ENCODE measurements at regions not wholly inside any gene's neighbourhood (a gene's known extent, or its start where the extent isn't known, plus 50 kb on each side); places are given as distances from the start of the nearest gene placed in this dataset.

DNA sequence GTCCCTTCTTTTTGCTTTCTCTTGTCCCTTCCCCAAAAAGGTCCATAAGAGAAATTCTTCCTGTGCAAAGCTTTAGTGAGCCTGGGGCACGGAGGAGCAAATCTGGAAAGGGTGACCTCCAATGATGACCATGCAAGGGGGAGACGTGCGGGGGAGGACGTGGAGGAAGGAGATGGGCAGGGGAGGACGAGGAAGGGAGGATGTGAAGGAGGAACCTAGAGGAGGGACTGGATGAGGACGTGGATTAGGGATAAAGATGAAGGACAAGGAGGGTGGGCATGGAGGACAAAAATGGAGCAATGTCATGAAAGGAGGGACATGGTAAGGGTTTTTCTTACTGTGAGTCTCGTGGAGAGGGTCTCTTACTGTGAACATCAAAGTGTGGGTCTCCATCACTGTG, 139.5 kb downstream of the ERMARD start:
- no peak for DNase-seq (ENCODE audit: low spot score)

DNA sequence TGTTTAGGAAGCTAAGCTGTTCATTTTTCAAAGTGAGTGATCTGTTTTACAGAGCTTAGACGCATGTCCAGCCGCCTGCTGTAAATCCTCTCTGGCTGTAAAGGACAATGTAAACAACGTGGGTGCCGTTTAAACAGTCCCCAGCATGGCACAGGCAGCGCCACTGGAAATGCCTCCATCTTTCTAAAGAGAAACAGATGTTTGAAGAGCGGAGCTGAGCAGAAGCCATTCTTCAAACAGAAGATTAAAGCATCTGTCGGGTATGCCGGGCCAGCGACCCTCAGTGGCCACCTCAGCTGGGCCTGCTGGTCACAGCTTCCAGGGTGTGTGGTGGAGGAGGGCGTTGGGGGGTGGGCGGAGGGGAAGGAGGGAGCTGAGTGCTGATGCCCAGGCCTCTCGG, 138.6 kb downstream of the ERMARD start:
- no peak for DNase-seq (ENCODE audit: low spot score)

DNA sequence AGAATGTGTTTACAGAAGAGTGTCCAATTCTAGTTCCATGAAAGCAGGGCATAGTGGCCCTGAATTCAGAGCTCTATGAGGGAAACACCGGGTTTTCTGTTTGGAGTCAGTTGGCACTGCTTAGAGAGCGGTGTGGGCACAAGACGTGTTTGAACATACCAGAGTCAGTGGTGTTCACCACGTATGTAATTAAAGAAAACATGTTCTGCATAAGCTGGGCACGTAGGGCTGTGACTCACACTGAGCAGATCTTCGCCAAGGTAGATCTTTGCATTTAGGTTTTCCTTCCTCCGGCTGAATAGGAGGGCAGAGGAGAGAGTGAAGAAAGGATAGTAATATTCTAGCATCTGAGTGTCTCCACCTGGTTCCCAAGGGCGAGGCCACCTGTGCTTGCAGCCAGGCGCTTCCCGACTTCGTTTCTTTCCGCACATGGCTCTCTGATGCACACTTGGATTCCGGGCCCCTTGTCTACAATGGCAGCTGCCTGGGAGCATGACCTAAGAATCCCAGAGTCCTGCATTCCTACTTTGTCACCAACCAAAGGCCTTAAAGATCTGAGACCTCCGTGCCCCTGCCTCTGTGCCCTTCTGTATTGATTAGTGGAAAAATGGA, 136.2 kb downstream of the ERMARD start:
- DNase-seq (ENCODE audit: low spot score) = no peak

DNA sequence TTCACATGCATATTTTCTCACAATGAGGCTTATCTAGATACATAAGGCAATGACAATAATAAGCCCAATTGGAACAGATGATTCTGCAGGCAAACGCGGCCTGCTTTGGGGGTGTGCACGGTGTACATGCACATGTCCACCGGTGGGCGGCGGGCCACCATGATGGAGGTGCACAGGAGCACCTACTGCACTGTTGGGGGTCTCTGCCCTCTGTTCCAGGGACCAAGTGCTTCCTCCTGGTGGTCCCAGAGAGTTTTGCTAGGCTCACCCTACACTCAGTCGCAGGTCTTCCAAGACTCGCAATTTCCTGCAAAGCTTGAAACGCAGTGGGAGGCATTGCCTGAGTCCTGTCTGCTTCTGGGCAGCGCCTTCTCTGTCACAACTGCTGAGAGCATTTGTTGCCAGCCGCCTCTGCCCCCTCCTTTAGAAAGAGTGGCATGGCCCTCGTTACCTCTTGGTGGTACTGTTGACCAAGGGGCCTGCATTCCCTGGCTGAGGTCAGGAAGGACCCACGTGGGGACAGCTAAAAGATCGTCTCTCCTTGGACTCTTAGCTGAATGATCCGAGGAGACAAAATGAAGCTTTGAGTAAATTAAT, 135.3 kb downstream of the ERMARD start:
- no peak for DNase-seq (ENCODE audit: low spot score)

DNA sequence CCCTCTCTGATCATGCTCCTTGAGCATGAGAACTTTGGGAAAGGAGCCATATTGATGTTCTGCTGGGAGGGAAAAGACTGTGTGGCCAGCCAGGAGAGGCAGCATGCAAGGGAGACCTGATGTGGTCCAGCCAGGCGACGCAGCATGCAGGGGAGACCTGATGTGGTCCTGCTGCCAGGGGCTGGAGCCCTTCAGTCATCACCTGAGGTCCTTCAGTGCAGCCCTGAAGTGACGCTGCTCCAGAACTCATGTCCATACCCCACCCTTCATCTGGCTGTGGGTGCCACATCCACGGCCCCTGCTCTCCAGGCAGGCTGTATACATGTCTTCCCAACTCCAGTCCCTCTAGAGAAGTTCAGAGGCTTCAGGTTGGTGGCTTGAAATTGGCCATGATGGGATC, 134.4 kb downstream of the ERMARD start:
- DNase-seq (ENCODE audit: low spot score) = no peak

DNA sequence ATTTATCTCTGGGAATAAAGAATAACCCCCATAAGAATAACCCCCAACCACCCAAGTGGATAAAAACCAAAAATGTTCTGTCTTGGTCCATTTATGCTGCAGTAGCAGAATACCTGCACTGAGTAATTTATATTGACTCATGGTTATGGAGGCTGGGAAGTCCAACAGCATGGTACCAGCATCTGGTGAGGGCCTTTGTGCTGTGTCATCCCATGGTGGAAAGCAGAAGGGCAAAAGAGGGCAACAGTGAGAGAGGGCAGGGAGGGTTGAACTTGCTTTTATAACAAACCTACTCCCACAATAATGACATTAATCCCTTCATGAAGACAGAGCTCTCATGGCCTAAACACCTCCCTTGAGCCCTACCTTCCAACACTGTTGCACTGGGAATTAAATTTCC, 133.7 kb downstream of the ERMARD start:
- no peak for DNase-seq (ENCODE audit: low spot score)

DNA sequence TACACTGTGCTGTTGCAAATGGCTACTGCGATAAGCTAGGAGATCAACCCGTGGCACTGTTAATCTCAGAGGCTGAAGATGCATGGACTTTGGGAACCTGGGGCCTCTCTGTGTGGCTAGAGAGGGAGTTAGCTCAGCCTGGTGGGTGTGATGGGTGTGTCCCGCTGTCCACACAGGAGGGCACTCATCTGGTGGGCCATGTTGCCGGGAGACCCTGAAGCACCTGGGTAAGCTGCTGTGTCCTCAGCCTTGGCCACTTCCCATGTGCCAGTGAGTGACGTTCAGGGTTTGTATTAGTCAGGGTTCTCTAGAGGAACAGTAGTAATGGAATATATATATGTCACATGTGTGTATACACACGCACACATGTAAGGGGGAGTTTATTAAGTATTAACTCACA, 132.7 kb downstream of the ERMARD start:
- no peak for DNase-seq (ENCODE audit: low spot score)

DNA sequence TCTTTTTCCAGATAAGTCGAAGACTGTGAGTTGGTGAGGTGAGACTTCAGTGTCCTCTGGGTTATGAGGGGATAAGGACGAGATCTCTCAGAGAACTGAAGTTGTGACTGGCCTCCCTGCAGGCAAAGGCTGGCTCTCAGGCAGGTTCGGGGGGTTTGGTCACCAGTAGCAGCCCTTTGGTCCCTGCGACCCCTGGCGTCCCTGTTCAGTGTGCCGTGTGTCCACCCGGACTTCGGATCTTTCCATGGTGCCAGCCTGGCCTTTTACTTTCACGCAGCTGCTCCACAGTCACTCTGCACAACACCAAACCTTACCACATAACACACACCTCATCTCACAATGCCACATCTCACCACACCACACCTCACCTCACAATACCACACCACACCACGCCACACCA, 131.9 kb downstream of the ERMARD start:
- DNase-seq (ENCODE audit: low spot score) = no peak

DNA sequence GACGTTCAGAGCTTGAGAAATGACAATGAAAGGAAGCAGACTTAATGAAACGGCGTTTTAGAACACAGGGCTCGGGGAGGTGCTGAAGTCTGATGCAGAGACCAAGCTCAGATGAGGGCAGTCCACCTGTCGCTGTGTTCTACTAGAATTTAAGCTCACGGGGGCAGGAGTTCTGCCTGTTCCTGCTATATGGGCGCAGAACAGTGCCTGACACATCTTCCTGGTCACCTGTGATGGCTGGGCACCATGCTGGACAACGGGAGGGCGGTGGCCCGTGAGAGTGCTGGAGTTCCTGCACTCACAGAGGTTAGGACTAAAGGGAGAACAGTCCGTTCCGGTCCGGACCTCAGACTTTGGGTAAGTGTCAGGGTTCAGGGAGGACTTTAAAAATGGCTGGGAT, 130.6 kb downstream of the ERMARD start:
- no peak for DNase-seq (ENCODE audit: low spot score)

DNA sequence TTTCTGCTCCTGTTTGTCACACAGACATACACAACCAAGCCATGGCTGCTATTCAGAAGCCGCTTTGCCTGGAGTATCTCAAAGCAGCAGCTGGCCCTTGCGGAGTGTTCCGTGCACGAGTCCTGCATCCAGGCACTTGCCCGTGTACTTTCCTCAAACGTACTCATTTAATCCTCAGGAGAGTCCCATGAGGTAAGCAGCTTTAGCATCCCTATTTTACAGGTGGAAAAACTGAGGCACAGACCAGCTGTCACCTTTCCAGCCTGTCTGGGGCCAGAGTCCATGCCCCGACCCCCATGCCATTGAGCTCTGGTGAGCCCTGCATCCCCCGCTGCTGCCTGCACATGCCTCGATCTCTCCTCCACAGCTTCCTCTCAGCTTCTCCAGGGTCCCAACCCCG, 130.0 kb downstream of the ERMARD start:
- no peak for DNase-seq (ENCODE audit: low spot score)

DNA sequence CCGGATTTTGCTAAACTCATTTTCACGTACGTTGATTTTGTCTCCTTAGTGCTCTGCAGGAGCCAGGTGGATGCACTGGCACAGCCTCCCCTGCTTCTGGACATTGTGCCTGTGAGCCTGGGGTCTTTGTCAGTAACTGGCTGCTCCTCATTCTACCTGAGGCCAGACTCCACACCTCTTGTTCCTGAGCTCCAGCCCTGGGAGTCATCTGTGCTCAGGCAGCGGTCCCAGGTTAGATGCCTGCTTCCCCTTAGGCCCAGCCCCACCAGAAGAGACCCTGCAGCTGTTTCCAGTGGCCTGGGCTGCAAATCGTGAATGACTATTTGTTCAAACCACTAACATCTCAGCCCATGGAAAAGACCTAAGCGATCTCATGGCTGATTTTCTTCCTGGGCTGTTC, 129.1 kb downstream of the ERMARD start:
- no peak for DNase-seq (ENCODE audit: low spot score)

DNA sequence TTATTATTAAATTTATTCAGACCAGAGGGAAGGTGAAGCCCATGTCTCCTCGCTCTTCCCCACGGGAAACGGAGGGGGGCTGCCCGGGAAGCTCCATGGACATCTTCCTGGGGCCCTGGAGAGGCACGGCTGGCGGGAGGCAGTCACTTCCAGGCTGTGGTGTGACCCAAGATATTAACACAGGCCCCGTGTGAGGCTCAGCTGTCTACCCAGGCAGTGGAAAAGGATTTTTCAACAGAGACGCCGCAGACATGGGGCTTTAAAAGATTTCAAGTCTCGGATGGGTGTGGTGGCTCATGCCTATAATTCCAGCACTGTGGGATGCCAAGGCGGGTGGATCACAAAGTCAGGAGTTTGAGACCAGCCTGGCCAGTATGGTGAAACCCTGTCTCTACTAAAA, 117.9 kb downstream of the ERMARD start:
- no peak for DNase-seq (ENCODE audit: low spot score)

DNA sequence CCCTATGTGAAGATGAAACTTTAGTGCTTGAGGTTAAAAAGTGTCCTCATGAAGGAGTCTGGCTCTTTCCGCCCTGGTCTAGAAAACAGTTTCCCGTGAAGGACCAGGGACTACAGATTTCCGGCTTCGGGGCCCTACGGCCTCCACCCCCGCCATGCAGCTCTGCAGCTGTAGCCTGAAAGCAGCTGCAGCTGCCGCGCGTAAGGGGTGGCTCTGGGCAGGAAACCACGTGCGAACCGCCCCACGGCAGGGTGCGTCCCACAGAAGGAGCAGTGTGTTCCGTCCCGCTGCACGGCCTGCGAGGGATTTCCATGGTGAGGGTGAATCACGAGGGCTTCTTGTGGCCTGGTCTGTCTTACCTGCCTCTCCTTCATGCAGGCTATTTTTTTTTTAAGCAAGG, 117.0 kb downstream of the ERMARD start:
- no peak for DNase-seq (ENCODE audit: low spot score)

DNA sequence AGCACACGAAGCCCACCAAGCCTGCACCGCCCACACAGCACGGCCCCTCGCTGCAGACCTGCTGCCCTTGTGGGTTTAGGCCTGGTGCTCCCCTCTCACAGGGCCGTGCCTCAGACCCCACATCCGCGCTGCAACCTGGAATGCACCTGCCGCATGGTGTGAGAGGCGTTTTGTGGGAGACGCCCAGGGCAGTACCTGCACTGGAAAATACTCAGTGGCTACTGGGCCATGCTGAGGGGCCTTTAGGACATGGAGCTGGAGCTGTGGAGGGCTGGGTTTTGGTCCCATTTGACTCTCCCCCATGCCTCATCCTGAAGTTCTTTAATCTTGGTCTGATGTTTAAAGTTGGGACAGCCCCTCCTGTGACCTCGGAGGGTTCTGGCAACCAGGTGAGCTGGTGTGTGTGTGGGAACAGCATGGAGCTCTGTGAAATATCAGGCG, 116.3 kb downstream of the ERMARD start:
- DNase-seq (ENCODE audit: low spot score) = no peak

DNA sequence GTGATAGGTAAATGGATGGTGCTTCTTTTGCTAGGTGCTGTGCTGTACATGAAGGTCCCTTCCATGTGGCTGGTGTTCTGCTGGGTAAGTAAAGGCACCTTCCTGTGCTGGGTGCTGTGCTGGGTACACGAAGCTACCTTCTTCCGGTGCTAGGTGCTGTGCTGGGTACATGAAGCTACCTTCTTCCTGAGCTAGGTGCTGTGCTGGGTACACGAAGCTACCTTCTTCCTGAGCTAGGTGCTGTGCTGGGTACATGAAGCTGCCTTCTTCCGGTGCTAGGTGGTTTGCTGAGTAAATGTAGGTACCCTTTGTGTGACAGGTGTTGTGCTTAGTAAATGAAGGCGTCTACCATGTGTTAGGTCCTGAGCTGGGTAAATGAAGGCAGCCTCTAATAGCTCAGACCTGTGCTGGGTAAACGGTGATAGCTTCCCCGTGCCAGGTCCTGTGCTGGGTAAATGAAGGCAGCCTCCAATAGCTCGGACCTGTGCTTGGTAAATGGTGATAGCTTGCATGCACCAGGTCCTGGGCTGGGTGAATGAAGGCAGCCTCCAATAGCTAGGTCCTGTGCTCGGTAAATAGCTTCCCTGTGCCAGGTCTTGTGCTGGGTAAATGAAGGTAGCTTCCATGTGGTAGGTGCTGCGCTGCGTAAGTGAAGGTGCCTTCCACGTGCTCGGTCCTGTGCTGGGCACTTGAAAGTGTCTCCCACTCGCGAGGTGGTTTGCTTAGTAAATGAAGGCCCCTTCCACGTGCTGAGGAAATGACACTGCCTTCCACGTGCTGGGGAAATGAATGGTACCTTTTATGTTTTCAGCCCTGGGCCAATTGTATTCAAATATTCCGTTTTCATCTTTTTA, 115.5 kb downstream of the ERMARD start:
- no peak for DNase-seq (ENCODE audit: low spot score)

DNA sequence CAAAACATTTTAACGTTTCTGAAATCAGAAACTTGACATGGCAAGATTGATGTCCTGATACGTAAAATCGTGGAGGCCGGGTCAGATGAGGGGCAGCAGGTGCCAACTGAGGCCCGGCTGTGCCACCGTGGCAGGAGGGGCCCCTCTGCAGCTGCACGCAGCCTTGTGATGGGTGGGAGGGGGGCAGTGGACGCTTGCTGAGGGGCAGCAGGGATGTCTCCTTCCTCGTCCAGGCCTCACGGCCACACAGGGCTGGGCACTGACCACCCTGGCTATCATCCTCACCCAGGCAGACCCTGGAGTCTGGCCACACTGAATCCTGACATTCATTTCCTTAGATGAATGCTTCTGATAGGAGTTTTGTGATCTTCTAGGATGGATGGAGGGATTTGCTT, 114.7 kb downstream of the ERMARD start:
- DNase-seq (ENCODE audit: low spot score) = no peak

DNA sequence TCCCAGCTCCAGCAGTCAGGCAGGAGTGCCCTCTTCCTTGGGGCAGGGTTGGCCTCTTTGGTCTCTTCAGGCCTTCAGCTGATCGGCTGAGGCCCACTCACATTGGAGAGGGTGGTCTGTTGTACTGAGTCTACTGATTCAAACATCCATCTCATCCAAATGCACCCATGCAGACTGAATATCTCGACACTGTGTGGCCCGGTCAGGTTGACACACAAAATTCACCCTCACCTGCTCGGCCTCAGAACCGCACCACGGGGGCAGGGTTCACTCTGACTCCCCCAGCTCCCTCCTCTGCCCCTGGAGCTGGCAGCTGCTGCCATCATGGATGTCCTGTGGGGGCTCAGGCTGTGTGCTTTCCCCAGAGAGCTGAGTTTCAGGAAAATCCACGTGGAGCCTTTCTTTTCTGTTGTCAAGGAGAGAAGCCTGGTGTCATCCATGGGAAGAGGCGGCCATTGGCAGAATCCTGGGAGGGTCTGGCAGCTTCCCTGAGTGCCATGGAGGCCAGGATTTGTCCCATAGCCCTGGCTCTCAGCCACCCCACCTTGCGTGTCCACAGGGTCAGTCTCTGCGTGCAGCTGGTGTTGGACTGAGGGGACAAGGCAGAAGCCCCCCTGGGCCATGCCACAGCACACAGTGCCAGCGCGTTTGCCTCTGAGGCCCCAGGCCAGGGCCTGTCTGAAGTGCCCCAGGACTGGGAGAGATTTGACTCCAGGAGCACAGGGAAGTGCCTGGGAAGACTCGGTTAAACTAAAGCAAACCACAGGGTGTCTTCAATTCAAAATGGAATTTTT, 114.1 kb downstream of the ERMARD start:
- no peak for DNase-seq (ENCODE audit: low spot score)

DNA sequence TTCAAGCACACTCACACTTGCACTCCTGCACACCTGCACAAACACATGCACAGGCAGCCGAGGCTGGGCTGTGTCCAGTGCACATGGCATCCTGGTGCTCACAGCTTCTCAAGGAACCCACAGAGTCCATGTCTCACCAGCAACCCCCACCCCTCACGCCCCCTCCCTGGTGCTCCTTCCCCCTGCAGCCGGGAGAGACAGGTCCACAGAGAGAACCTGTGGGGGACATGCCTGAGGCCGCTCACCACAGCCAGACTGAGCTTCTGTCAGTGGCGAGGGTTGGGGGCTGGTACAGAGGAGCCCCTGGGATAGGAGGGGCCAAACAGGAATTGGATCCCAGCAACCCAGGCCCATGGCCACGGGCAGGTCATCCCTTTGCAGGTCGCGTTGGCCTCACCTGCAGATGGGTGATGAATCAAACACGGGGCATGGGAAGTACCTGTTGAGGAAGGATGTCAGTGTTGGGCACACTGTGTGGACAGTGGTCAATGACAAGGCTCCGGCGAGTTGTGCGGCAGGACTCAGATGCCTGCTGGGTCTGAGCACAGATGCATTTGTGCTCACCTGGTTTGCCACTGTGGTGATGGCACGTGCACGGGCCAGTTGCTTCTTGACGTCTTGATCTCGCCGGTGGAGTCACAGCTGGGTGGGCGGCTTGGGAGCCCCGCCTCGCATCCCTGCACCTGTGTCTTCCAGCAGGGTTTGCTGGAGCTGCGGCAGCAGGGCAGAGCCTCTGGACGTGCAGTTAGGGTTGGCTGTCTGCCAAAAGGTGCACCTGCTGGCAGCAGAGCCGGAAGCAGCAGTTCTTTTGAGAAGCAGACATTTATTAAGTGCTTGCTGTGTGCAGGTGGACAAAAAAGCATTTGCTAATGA, 113.0 kb downstream of the ERMARD start:
- no peak for DNase-seq (ENCODE audit: low spot score)

DNA sequence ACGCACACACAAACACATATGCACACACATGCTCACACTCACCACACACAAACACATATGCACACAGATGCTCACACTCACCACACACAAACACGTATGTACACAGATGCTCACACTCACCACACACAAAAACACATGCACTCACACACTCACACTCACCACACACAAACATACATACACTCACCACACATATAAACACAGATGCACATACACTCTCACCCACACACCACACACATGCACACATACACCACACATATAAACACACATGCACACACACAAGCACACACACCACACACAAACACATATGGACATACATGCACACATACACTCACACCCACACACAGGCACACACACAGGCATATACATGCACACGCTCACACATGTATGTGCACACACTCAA, 112.3 kb downstream of the ERMARD start:
- no peak for DNase-seq (ENCODE audit: low spot score)

DNA sequence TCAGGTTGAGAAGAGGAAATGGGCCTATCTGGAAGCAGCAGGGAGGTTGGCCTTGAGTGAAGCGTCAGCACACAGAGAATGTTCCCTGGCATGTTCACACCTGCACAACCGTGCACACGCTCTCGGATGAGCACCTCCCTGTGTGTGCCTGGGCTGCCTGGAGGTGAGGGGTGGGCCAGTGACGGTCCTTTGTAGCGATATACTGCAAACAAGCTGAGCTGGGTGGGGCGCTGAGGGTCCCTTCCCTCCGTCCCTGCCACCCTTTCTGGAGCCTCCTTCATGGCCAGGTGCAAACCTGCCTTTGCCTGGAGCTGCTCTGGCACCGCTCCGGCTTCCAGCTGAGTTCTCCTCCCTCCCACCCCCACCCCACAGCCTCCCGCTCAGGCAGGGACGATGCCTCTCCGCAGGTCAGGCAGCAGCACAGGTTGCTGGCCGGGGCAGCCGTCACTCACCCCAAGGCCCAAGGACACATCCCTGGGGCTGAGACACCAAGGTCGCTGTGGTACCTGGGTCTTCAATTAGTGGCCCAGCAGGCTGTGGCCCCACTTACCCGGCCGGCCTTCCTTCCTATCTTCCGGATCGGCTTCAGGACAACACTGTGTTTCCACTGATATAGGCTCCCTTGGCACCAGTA, 111.6 kb downstream of the ERMARD start:
- no peak for DNase-seq (ENCODE audit: low spot score)

Data from AG08396 (cell line).